IMR-90 (cell line): ENCODE measurements at regions not wholly inside any gene's neighbourhood (a gene's known extent, or its start where the extent isn't known, plus 50 kb on each side); places are given as distances from the start of the nearest gene placed in this dataset.

Experiments used
- ATAC-seq: fragments of 200-7000 bp; cut with Tn5 transposase; 2 replicates; pipeline ENCODE4 v1.9.1; 2020; ENCODE audit warnings: low read depth, mild to moderate bottlenecking, moderate library complexity
- BruUV-seq: library from RNA; stranded (reverse); fragments of 400-500 nt; replicated peaks from 2 replicates; lab custom pipeline; 2021; lab: Mats Ljungman, UMichigan
- CTCF ChIA-PET: fragments of 300-600 bp; formaldehyde crosslinking; extraction: SDS; loops from one replicate; lab custom pipeline; 2021; ENCODE audit warnings: antibody characterized with exemption; lab: Yijun Ruan, JAX
- POLR2A ChIA-PET: fragments of 300-600 bp; sonication (Branson Sonifier 250); formaldehyde crosslinking; loops from one replicate; lab custom pipeline; 2022; ENCODE audit warnings: antibody characterized with exemption; ENCODE audit not compliant: unreplicated experiment; lab: Charles Lee
- DNase-seq: peaks from one replicate; pipeline ENCODE4 v3.0.0; 2013
- H2AFZ ChIP-seq: replicated peaks from 2 replicates; pipeline ENCODE3; 2013; ENCODE audit warnings: low read length, mild to moderate bottlenecking; ENCODE audit not compliant: poor library complexity
- H2AK5ac ChIP-seq: 2 replicates; pipeline ENCODE4 v1.6.1; 2013; ENCODE audit warnings: low read depth, low read length, inconsistent platforms
- H2AK9ac ChIP-seq: replicated peaks from 2 replicates; pipeline ENCODE3; 2013; ENCODE audit warnings: mild to moderate bottlenecking, low read depth, low read length, moderate library complexity; ENCODE audit not compliant: poor library complexity
- H2BK120ac ChIP-seq: 2 replicates; pipeline ENCODE4 v1.6.1; 2013; ENCODE audit warnings: low read depth, low read length, inconsistent platforms
- H2BK15ac ChIP-seq: 3 replicates; pipeline ENCODE4 v1.6.1; 2013; ENCODE audit warnings: low read depth, low read length, inconsistent platforms
- H2BK20ac ChIP-seq: 2 replicates; pipeline ENCODE4 v1.6.1; 2013; ENCODE audit warnings: low read depth, mild to moderate bottlenecking, inconsistent platforms, low read length, moderate library complexity
- H2BK5ac ChIP-seq: 2 replicates; pipeline ENCODE4 v1.6.1; 2013; ENCODE audit warnings: mild to moderate bottlenecking, low read depth, low read length, inconsistent platforms; ENCODE audit not compliant: poor library complexity, severe bottlenecking
- H3K14ac ChIP-seq: replicated peaks from 2 replicates; pipeline ENCODE4 v1.6.1; 2013; ENCODE audit warnings: low read depth, low read length, inconsistent platforms
- H3K18ac ChIP-seq: 2 replicates; pipeline ENCODE4 v1.6.1; 2013; ENCODE audit warnings: low read depth, low read length, control low read depth
- H3K23ac ChIP-seq: 2 replicates; pipeline ENCODE4 v1.6.1; 2013; ENCODE audit warnings: low read depth, low read length, inconsistent platforms
- H3K27ac ChIP-seq: 2 replicates; pipeline ENCODE4 v1.5.1; 2013; ENCODE audit warnings: mild to moderate bottlenecking, control low read depth, low read length; ENCODE audit not compliant: insufficient read depth
- H3K27me3 ChIP-seq: 2 replicates; pipeline ENCODE4 v1.6.1; 2013; ENCODE audit warnings: low read length; ENCODE audit not compliant: control insufficient read depth, insufficient read depth
- H3K36me3 ChIP-seq: 2 replicates; pipeline ENCODE4 v1.6.1; 2013; ENCODE audit warnings: low read length, mixed read lengths; ENCODE audit not compliant: control insufficient read depth, insufficient read depth
- H3K4ac ChIP-seq: 2 replicates; pipeline ENCODE4 v1.6.1; 2013; ENCODE audit warnings: low read depth, low read length, inconsistent platforms
- H3K4me1 ChIP-seq: 2 replicates; pipeline ENCODE4 v1.6.1; 2013; ENCODE audit warnings: low read length, mixed read lengths; ENCODE audit not compliant: control insufficient read depth, insufficient read depth
- H3K4me2 ChIP-seq: 2 replicates; pipeline ENCODE4 v1.6.1; 2013; ENCODE audit warnings: low read depth, mild to moderate bottlenecking, control low read depth, low read length, moderate library complexity
- H3K4me3 ChIP-seq: 2 replicates; pipeline ENCODE4 v1.5.1; 2013; ENCODE audit warnings: low read depth, mild to moderate bottlenecking, control low read depth, low read length, moderate library complexity; ENCODE audit not compliant: insufficient read depth
- H3K56ac ChIP-seq: 2 replicates; pipeline ENCODE4 v1.6.1; 2013; ENCODE audit warnings: low read length, inconsistent platforms; ENCODE audit not compliant: insufficient read depth; ENCODE audit errors: extremely low read depth
- H3K79me1 ChIP-seq, 2 experiments: 2 replicates each; pipeline ENCODE4 v1.6.1; 2013; ENCODE audit warnings: low read length in 2 of 2, inconsistent platforms in 1 of 2, low read depth in 1 of 2
- H3K9ac ChIP-seq: 2 replicates; pipeline ENCODE4 v1.6.1; 2013; ENCODE audit warnings: low read depth, low read length, control low read depth
- H3K9me1 ChIP-seq: 2 replicates; pipeline ENCODE4 v1.6.1; 2013; ENCODE audit warnings: low read length, inconsistent platforms; ENCODE audit not compliant: insufficient read depth
- H3K9me3 ChIP-seq: 2 replicates; pipeline ENCODE4 v1.6.1; 2013; ENCODE audit warnings: low read length; ENCODE audit not compliant: control insufficient read depth, insufficient read depth
- H4K20me1 ChIP-seq: 2 replicates; pipeline ENCODE4 v1.6.1; 2013; ENCODE audit warnings: low read length, inconsistent platforms; ENCODE audit not compliant: insufficient read depth
- H4K5ac ChIP-seq: 2 replicates; pipeline ENCODE4 v1.6.1; 2013; ENCODE audit warnings: mild to moderate bottlenecking, low read depth, low read length, control low read depth
- H4K8ac ChIP-seq, 2 experiments: 2 replicates each; pipeline ENCODE4 v1.6.1; 2013; ENCODE audit warnings: low read depth in 2 of 2, low read length in 2 of 2, control low read depth in 1 of 2, inconsistent platforms in 1 of 2
- H4K91ac ChIP-seq: 2 replicates; pipeline ENCODE4 v1.6.1; 2013; ENCODE audit warnings: low read depth, low read length, inconsistent platforms; ENCODE audit not compliant: insufficient read depth
- BHLHE40 ChIP-seq: fragments of 150-350 bp; IDR thresholded peaks from 2 replicates; pipeline ENCODE4 v1.6.1; 2016; ENCODE audit warnings: mild to moderate bottlenecking, low read depth, low read length
- CEBPB ChIP-seq: IDR thresholded peaks from 2 replicates; pipeline ENCODE4 v1.6.1; 2012; ENCODE audit warnings: low read depth, low read length, improper control_type of control experiment
- FOS ChIP-seq: fragments of 150-350 bp; IDR thresholded peaks from 2 replicates; pipeline ENCODE4 v1.6.1; 2016; ENCODE audit warnings: low read depth, low read length
- NFE2L2 ChIP-seq: fragments of 150-350 bp; IDR thresholded peaks from 2 replicates; pipeline ENCODE4 v1.6.1; 2016; ENCODE audit warnings: low read depth, mild to moderate bottlenecking, low read length
- POLR2A ChIP-seq: IDR thresholded peaks from 2 replicates; pipeline ENCODE4 v1.6.1; 2012; ENCODE audit warnings: mild to moderate bottlenecking, low read depth, low read length
- SMC3 ChIP-seq: fragments of 150-350 bp; IDR thresholded peaks from 2 replicates; pipeline ENCODE4 v1.6.1; 2016; ENCODE audit warnings: low read depth, mild to moderate bottlenecking, antibody characterized with exemption, low read length, moderate library complexity
- WGBS, 2 experiments: methylation state at CpG; one replicate each; pipeline versions ENCODE4 v1.1.5 to v1.1.7; 2013; ENCODE audit warnings: missing lambda C conversion rate in 2 of 2; ENCODE audit not compliant: insufficient read length in 1 of 2; ENCODE audit errors: extremely low coverage in 2 of 2; 5-methylcytosine and 5-hydroxymethylcytosine counted together
- dilution Hi-C: fragments of 300-500 bp; cut with HindIII; formaldehyde crosslinking; loops from one replicate; pipeline ENCODE4 v1.14.3; 2018; ENCODE audit warnings: low sequenced_read_pairs; ENCODE audit not compliant: unreplicated experiment
- in situ Hi-C: fragments of 300-500 bp; cut with MboI; formaldehyde crosslinking; loops from 3 replicates; pipeline ENCODE4 v1.14.3; 2019; ENCODE audit warnings: low sequenced_read_pairs, inconsistent platforms, mixed read lengths
- intact Hi-C: fragments of 100-400 bp; cut with micrococcal nuclease; formaldehyde crosslinking; loops from 2 replicates; pipeline ENCODE4 v1.10.0; 2022
- TF ChIP-seq, protein P1 (sequence below): fragments of 150-350 bp; IDR thresholded peaks from 2 replicates; pipeline ENCODE4 v1.6.1; 2016; ENCODE audit warnings: low read depth, mild to moderate bottlenecking, low read length, moderate library complexity, borderline replicate concordance
- TF ChIP-seq, protein P2 (sequence below): conservative IDR thresholded peaks from 2 replicates; pipeline ENCODE4 v1.5.1; 2012; ENCODE audit warnings: mild to moderate bottlenecking, low read depth, low read length, improper control_type of control experiment

DNA sequence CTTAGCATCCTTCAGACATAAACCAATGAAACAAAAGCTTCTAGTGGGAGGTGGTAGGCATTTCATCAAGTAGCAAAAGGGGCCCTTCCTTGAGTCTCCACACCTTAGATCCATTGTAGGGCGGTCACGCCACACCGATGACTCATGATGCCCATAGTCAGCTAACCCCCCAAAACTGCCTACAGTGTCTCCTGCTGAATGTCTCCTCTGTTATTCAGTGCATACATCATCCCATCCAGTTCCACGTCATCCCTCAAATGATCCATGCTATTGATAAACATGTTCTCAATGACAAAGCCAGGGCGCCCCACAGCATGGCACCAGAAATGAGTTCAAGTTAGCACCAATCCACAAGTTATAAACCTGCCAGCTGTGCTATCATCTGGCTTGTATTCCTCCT, 57.4 kb upstream of the ACKR3 start:
- CTCF ChIA-PET, result interaction anchor here (0.5 to 1.5 kb wide), 5 partner anchors 97 to 551 kb away, joined by 3 to 5 read pairs (median 3); no protein-coding TSS in a partner anchor
- H2BK20ac ChIP-seq, result no peak overlapping the region
- intact Hi-C loops, result no loop called here
- no peak overlapping the region for H3K14ac ChIP-seq
- ATAC-seq (no peak), DNase-seq (no peak)
- POLR2A ChIA-PET, result interaction anchor here (0.6 kb wide), 1 partner anchor 325 kb away, joined by 3 read pairs; no protein-coding TSS in a partner anchor
- no peaks in the 10 kb centered on the region for H3K4me1 ChIP-seq
- no peak overlapping the region for H3K23ac ChIP-seq
- H3K18ac ChIP-seq, result no peak overlapping the region
- TF ChIP-seq NFE2L2 (no peak), SMC3 (no peak), CEBPB (no peak), FOS (no peak), POLR2A (no peak), BHLHE40 (no peak)
- TF ChIP-seq, protein P1, sequence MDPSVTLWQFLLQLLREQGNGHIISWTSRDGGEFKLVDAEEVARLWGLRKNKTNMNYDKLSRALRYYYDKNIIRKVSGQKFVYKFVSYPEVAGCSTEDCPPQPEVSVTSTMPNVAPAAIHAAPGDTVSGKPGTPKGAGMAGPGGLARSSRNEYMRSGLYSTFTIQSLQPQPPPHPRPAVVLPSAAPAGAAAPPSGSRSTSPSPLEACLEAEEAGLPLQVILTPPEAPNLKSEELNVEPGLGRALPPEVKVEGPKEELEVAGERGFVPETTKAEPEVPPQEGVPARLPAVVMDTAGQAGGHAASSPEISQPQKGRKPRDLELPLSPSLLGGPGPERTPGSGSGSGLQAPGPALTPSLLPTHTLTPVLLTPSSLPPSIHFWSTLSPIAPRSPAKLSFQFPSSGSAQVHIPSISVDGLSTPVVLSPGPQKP, result no peak
- TF ChIP-seq, protein P2, sequence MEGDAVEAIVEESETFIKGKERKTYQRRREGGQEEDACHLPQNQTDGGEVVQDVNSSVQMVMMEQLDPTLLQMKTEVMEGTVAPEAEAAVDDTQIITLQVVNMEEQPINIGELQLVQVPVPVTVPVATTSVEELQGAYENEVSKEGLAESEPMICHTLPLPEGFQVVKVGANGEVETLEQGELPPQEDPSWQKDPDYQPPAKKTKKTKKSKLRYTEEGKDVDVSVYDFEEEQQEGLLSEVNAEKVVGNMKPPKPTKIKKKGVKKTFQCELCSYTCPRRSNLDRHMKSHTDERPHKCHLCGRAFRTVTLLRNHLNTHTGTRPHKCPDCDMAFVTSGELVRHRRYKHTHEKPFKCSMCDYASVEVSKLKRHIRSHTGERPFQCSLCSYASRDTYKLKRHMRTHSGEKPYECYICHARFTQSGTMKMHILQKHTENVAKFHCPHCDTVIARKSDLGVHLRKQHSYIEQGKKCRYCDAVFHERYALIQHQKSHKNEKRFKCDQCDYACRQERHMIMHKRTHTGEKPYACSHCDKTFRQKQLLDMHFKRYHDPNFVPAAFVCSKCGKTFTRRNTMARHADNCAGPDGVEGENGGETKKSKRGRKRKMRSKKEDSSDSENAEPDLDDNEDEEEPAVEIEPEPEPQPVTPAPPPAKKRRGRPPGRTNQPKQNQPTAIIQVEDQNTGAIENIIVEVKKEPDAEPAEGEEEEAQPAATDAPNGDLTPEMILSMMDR, result no peak
- no peak overlapping the region for H3K4me3 ChIP-seq
- H2AK5ac ChIP-seq, result no peak overlapping the region
- H3K36me3 ChIP-seq, result no peaks in the 10 kb centered on the region
- no peak overlapping the region for H2AK9ac ChIP-seq
- BruUV-seq, result no TSS peak
- H2BK15ac ChIP-seq, result no peak overlapping the region
- 96% methylated on average over 3 of the region's 5 CpGs; no CpG with 5 or more reads in 1 of the 2 experiments for WGBS, 2 experiments
- no peak overlapping the region for H3K56ac ChIP-seq
- dilution Hi-C loops, result no loop called here
- H2BK5ac ChIP-seq, result no peak overlapping the region
- no peaks in the 10 kb centered on the region for H3K79me1 ChIP-seq
- no peak overlapping the region for H4K91ac ChIP-seq
- H3K4ac ChIP-seq, result no peak overlapping the region
- no peak overlapping the region for H2AFZ ChIP-seq
- no peak overlapping the region for H3K4me2 ChIP-seq
- no peaks in the 10 kb centered on the region for H4K20me1 ChIP-seq
- no peaks in the 10 kb centered on the region for H3K9me1 ChIP-seq
- H2BK120ac ChIP-seq, result no peak overlapping the region
- no peak overlapping the region for H3K27ac ChIP-seq
- no peak overlapping the region for H4K5ac ChIP-seq
- H3K9me3 ChIP-seq, result no peaks in the 10 kb centered on the region
- no peak overlapping the region for H3K9ac ChIP-seq
- H3K27me3 ChIP-seq, result peaks cover 7% of the 10 kb centered on the region; the same call in 1 of the 2 replicates
- in situ Hi-C loops, result loop anchor here (10.0 to 25.0 kb wide), 2 partner anchors 543 to 1050 kb away; partner anchors contain the start of gene PRLH
- no peak overlapping the region for H4K8ac ChIP-seq
